RWPE1 (cell line): ENCODE measurements at regions not wholly inside any gene's neighbourhood (a gene's known extent, or its start where the extent isn't known, plus 50 kb on each side); places are given as distances from the start of the nearest gene placed in this dataset.
"Not testable (repeated sequence)": the region's sequence is repeated elsewhere in the genome, so short reads cannot be mapped to it uniquely, and the experiment has no call there.

Experiments used
- CTCF ChIA-PET: fragments of 350-600 bp; sonication (Branson Sonifier 250); formaldehyde crosslinking; extraction: SDS; loops from one replicate; lab custom pipeline; 2021; lab: Yijun Ruan, JAX
- POLR2A ChIA-PET: fragments of 400-600 bp; formaldehyde crosslinking; extraction: SDS; loops from one replicate; lab custom pipeline; 2020; ENCODE audit warnings: antibody characterized with exemption; ENCODE audit not compliant: low non-redundant PET; lab: Yijun Ruan, JAX
- DNase-seq: peaks from one replicate; pipeline ENCODE4 v3.0.0; 2012; ENCODE audit warnings: low spot score
- H3K27ac ChIP-seq: fragments of 450-650 bp; 2 replicates; pipeline ENCODE4 v1.5.1; 2017
- CTCF ChIP-seq: fragments of 450-650 bp; conservative IDR thresholded peaks from 2 replicates; pipeline ENCODE4 v1.5.1; 2017; ENCODE audit warnings: low read depth, mild to moderate bottlenecking

GRCh38 chrX:9372866-9373265, 92.0 kb upstream of the TBL1X start:
- ChIA-PET POLR2A (no interaction called here), CTCF (no interaction called here)
- no peak overlapping the region for H3K27ac ChIP-seq
- no peak for DNase-seq
- TF ChIP-seq CTCF, result no peak

GRCh38 chrX:9373789-9374188, 91.1 kb upstream of the TBL1X start:
- DNase-seq, result no peak
- H3K27ac ChIP-seq, result no peak overlapping the region
- CTCF ChIA-PET, result no interaction called here
- POLR2A ChIA-PET, result no interaction called here
- TF ChIP-seq CTCF, result no peak

DNA sequence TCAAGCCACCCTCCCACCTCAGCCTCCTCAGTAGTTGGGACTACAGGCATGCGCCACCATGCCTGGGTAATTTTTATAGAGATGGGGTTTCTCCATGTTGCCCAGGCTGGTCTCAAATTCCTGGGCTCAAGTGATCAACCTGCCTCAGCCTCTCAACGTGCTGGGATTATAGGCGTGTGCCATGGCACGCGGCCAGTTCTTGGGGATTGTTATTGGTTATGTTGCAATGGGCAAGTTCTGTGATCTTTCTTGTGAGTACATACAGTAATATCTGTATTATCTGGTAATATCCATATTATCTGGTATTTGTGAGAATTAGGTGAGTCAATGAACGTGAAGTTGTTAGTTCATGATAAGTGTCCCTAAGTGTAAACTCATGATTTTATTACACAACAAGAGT, 90.3 kb upstream of the TBL1X start:
- no peak for TF ChIP-seq CTCF
- DNase-seq, result peak; percentile 3
- ChIA-PET POLR2A (no interaction called here), CTCF (no interaction called here)
- peak overlapping the region; percentile 49 for H3K27ac ChIP-seq

- POLR2A ChIA-PET, result no interaction called here
- H3K27ac ChIP-seq, result no peak overlapping the region
- no peak for DNase-seq
- no peak for TF ChIP-seq CTCF
- CTCF ChIA-PET, result no interaction called here
Observed at GRCh38 chrX:9376111-9376510, 88.7 kb upstream of the TBL1X start.

- H3K27ac ChIP-seq, CTCF ChIA-PET, POLR2A ChIA-PET, DNase-seq: not testable (repeated sequence)
Observed at GRCh38 chrX:9377216-9377615, 87.6 kb upstream of the TBL1X start.

DNA sequence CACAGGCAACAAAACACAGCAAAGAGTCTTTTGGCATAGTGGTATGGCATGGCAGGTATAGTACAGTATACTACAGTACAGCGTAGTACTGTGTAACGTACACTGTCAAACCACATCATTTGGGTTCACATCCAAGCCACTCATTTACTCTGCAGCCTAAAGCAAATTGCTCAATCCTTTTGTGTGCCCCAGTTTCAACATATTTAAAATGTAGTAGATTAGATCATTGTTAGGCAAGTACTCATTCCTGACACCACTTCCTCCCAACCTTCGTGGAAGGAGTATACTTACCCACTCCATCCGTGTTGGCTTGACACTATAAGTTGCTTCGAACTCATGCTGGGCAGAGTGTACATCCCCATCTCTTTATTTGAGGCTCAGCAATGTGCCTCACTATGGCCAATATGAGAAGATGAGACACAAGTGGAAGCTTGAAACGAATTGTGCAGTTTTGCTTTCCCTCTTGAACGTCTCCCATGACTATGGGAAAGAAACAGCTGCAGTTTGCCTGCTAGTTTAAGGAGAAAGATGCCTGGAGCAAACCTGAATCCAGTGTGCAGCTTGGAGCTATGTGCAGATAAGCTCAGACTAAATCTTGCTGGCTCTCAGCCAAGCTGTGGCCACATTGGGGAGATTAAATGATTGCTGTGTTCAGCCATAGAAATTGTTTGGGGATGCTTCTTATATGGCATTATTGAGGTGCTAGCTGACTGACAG, 85.7 kb upstream of the TBL1X start:
- TF ChIP-seq CTCF, result no peak
- POLR2A ChIA-PET, result no interaction called here
- peak overlapping the region; percentile 63; the same call in 1 of the 2 replicates for H3K27ac ChIP-seq
- peak; percentile 12 for DNase-seq
- CTCF ChIA-PET, result no interaction called here

GRCh38 chrX:9379697-9380551, 84.9 kb upstream of the TBL1X start:
- POLR2A ChIA-PET, result no interaction called here
- CTCF ChIA-PET, result no interaction called here
- TF ChIP-seq CTCF, result no peak
- peak; percentile 85 for DNase-seq
- peak overlapping the region; percentile 63 for H3K27ac ChIP-seq
